ENCODE measurements at regions not wholly inside any gene's neighbourhood (a gene's known extent, or its start where the extent isn't known, plus 50 kb on each side); places are given as distances from the start of the nearest gene placed in this dataset.

- H3K27me3 Mint-ChIP-seq = no peaks in the 10 kb centered on the region
- H3K4me1 Mint-ChIP-seq = no peaks in the 10 kb centered on the region
- no peak overlapping the region for H3K27ac Mint-ChIP-seq
- peaks cover 0 to 4% of the 10 kb centered on the region in 2 donors for H3K36me3 Mint-ChIP-seq
- H3K4me3 Mint-ChIP-seq = no peak overlapping the region
- DNase-seq (no peak), ATAC-seq (replicated peaks) (no peak)
- H3K9me3 Mint-ChIP-seq = peaks cover 5 to 18% of the 10 kb centered on the region in 2 donors
Observed at GRCh38 chr16:64384636-64385035, 737.2 kb downstream of the CDH11 start.

DNA sequence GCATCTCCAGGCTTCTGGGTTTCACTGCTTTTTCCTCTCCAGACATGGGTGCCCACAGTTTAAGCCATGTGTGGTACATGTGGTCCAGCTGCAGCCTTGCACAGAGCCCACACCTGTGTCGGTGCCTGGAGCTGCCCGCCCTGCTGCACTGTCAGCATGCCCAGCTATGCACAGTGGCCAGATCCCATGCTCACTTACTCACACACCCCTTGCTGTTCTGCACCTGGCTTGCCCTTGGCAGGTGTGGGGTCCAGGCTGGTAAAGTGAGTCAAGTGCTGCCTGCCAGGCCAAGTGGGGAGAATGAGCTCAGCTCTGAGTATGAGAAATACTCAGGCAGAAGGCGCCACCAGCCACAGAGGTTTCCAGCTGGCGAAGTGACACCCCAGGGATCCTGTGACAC is 739.9 kb downstream of the CDH11 start:
- Mint-ChIP-seq H3K27ac (no peak overlapping the region), H3K27me3 (no peaks in the 10 kb centered on the region), H3K9me3 (peaks cover 2 to 11% of the 10 kb centered on the region in 2 donors), H3K4me3 (no peak overlapping the region), H3K4me1 (no peaks in the 10 kb centered on the region), H3K36me3 (peaks cover 0 to 4% of the 10 kb centered on the region in 2 donors)
- DNase-seq = no peak
- ATAC-seq (replicated peaks) = no peak

- ATAC-seq (replicated peaks) (no peak), DNase-seq (no peak)
- no peaks in the 10 kb centered on the region for H3K27me3 Mint-ChIP-seq
- no peaks in the 10 kb centered on the region for H3K36me3 Mint-ChIP-seq
- H3K4me3 Mint-ChIP-seq = no peak overlapping the region
- H3K4me1 Mint-ChIP-seq = no peaks in the 10 kb centered on the region
- peaks cover 3 to 4% of the 10 kb centered on the region in 2 donors for H3K9me3 Mint-ChIP-seq
- H3K27ac Mint-ChIP-seq = no peak overlapping the region
Observed at GRCh38 chr16:64380751-64381150, 741.1 kb downstream of the CDH11 start.

GRCh38 chr16:64375391-64375980 is 746.4 kb downstream of the CDH11 start:
- Mint-ChIP-seq H3K9me3 (peaks cover 0 to 2% of the 10 kb centered on the region in 2 donors), H3K27ac (no peak overlapping the region), H3K27me3 (no peaks in the 10 kb centered on the region), H3K36me3 (no peaks in the 10 kb centered on the region), H3K4me1 (no peaks in the 10 kb centered on the region), H3K4me3 (no peak overlapping the region)
- DNase-seq (no peak), ATAC-seq (replicated peaks) (no peak)

DNA sequence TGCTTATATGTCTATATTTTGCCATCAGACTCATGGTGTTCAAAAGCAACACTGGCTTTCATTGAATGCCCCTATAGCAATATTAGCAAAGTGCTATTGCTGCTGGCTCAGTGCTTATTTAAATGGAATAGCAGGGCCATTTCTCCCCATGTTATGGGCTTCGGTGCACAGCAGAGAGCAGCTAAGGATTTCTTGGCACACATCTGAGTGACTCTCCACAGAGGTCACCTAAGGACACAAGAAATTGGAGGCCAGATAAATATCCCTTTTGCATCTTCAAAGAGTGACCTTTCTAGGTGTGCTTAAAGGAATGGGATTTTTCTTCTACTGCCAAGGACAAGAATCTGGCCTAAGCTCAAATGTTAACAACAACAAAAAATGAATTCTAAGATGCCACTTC is 751.8 kb downstream of the CDH11 start:
- Mint-ChIP-seq H3K4me1 (no peaks in the 10 kb centered on the region), H3K27ac (no peak overlapping the region), H3K27me3 (no peaks in the 10 kb centered on the region), H3K36me3 (no peaks in the 10 kb centered on the region), H3K4me3 (no peak overlapping the region), H3K9me3 (no peaks in the 10 kb centered on the region)
- ATAC-seq (replicated peaks) (no peak), DNase-seq (no peak)

GRCh38 chr16:64365448-64365931 is 756.4 kb downstream of the CDH11 start:
- Mint-ChIP-seq H3K4me1 (no peaks in the 10 kb centered on the region), H3K4me3 (no peak overlapping the region), H3K27ac (no peak overlapping the region), H3K9me3 (no peaks in the 10 kb centered on the region), H3K27me3 (no peaks in the 10 kb centered on the region), H3K36me3 (no peaks in the 10 kb centered on the region)
- ATAC-seq (replicated peaks) (no peak), DNase-seq (no peak)

GRCh38 chr16:64364894-64365293 is 757.0 kb downstream of the CDH11 start:
- no peak overlapping the region for H3K4me3 Mint-ChIP-seq
- DNase-seq (no peak), ATAC-seq (replicated peaks) (no peak)
- no peaks in the 10 kb centered on the region for H3K36me3 Mint-ChIP-seq
- no peak overlapping the region for H3K27ac Mint-ChIP-seq
- no peaks in the 10 kb centered on the region for H3K9me3 Mint-ChIP-seq
- H3K4me1 Mint-ChIP-seq = no peaks in the 10 kb centered on the region
- no peaks in the 10 kb centered on the region for H3K27me3 Mint-ChIP-seq

GRCh38 chr16:64364416-64364815 is 757.4 kb downstream of the CDH11 start:
- no peaks in the 10 kb centered on the region for H3K4me1 Mint-ChIP-seq

DNA sequence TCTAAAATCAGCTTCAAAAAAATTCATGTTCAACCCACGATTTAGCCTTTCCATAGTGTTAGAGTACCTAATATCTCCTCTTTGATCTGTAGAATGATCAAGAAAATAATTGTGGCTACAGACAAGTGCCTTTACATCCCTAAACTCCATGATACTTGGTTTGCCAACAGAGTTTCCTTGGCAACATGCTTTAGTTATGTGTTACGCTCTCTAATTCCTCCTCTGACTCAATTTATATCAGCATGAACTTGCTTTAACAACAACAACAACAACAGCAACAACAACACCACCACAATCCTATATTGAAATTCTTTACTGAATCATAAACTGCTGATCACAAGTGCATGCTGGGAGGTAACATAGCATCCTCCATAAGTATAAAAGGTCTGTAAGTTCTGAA is 757.8 kb downstream of the CDH11 start:
- H3K27me3 Mint-ChIP-seq = no peaks in the 10 kb centered on the region
- H3K36me3 Mint-ChIP-seq = no peaks in the 10 kb centered on the region

More at GRCh38 chr16:64364416-64364815, 757.4 kb downstream of the CDH11 start:
- Mint-ChIP-seq H3K9me3 (no peaks in the 10 kb centered on the region), H3K36me3 (no peaks in the 10 kb centered on the region), H3K4me3 (no peak overlapping the region), H3K27ac (no peak overlapping the region), H3K27me3 (no peaks in the 10 kb centered on the region)
- no peak for DNase-seq
- ATAC-seq (replicated peaks) = no peak

DNA sequence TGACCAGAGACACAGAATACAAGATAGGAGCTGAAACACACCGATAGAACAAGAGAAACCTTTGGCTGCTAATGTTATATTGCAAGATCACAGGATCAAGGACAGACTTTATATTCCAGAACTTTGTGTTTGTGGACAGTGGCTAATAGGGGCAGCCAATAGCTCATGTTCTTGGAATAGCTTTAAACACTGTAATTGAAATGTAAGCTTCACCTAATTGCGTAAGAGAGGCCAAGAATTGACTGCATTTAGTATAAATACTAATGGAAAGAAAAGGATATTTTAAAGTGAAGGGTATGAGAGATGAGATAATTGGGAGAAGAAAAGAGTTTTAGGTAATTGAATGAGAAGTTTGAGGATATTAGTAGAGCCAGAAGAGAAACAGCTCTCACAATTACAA is 758.8 kb downstream of the CDH11 start:
- no peak for ATAC-seq (replicated peaks)
- Mint-ChIP-seq H3K4me3 (no peak overlapping the region), H3K27ac (no peak overlapping the region), H3K4me1 (no peaks in the 10 kb centered on the region), H3K9me3 (no peaks in the 10 kb centered on the region), H3K36me3 (no peaks in the 10 kb centered on the region), H3K27me3 (no peaks in the 10 kb centered on the region)
- no peak for DNase-seq

More for the DNA sequence above, 757.8 kb downstream of the CDH11 start:
- Mint-ChIP-seq H3K27ac (no peak overlapping the region), H3K4me3 (no peak overlapping the region), H3K9me3 (no peaks in the 10 kb centered on the region), H3K4me1 (no peaks in the 10 kb centered on the region)
- ATAC-seq (replicated peaks) (no peak), DNase-seq (no peak)

GRCh38 chr16:64362193-64362592 is 759.7 kb downstream of the CDH11 start:
- no peak for DNase-seq
- no peaks in the 10 kb centered on the region for H3K4me1 Mint-ChIP-seq
- no peaks in the 10 kb centered on the region for H3K36me3 Mint-ChIP-seq
- ATAC-seq (replicated peaks) = no peak
- H3K4me3 Mint-ChIP-seq = no peak overlapping the region
- no peak overlapping the region for H3K27ac Mint-ChIP-seq
- H3K9me3 Mint-ChIP-seq = peaks cover 0 to 1% of the 10 kb centered on the region in 2 donors
- H3K27me3 Mint-ChIP-seq = no peaks in the 10 kb centered on the region

DNA sequence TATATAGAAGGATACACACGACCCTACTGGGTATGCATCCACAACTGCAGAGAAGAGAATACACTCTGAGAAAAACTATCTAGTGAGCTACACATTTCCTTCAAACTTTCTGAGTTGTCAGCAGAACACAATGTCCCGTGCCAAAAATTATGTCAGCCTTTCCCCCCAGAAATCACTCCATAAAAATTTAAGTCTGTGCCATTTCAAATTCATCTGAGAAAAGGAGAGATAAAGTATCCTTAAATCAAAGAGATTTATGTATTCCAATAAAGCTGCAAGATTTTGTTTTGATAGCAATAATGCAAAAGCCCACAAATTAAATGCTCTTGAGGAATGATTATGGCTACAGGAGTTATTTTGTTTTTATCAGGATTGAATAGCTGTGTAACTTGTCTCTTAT is 760.1 kb downstream of the CDH11 start:
- Mint-ChIP-seq H3K36me3 (no peaks in the 10 kb centered on the region), H3K4me1 (no peaks in the 10 kb centered on the region), H3K9me3 (peaks cover 0 to 1% of the 10 kb centered on the region in 2 donors), H3K4me3 (no peak overlapping the region), H3K27me3 (no peaks in the 10 kb centered on the region), H3K27ac (no peak overlapping the region)
- ATAC-seq (replicated peaks) = no peak
- DNase-seq = no peak

DNA sequence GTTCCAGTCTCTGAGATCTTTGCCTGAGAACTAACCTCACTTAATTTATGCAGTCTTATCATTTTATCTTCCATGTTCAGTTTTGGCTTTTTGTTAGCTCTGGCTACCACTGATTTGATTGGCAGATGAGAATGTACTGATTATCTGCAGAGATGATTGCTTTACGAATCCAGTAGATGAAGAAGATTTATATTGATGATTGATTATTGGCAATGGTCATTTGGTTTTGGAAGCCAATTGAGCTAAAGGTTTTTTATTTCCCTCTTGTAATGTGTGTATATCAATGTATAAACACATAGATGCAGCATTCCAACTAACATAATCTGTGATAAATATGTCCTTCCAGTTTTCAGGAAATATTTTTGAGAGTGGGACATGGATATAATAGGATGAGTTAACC is 763.6 kb downstream of the CDH11 start:
- no peak overlapping the region for H3K27ac Mint-ChIP-seq
- peaks cover 0 to 1% of the 10 kb centered on the region in 2 donors for H3K9me3 Mint-ChIP-seq
- H3K4me1 Mint-ChIP-seq = no peaks in the 10 kb centered on the region
- no peaks in the 10 kb centered on the region for H3K27me3 Mint-ChIP-seq
- DNase-seq (no peak), ATAC-seq (replicated peaks) (no peak)
- no peak overlapping the region for H3K4me3 Mint-ChIP-seq
- H3K36me3 Mint-ChIP-seq = no peaks in the 10 kb centered on the region

GRCh38 chr16:64356267-64356666 is 765.6 kb downstream of the CDH11 start:
- H3K9me3 Mint-ChIP-seq = peaks cover 0 to 1% of the 10 kb centered on the region in 2 donors
- H3K4me1 Mint-ChIP-seq = no peaks in the 10 kb centered on the region
- no peaks in the 10 kb centered on the region for H3K36me3 Mint-ChIP-seq
- H3K27me3 Mint-ChIP-seq = no peaks in the 10 kb centered on the region
- no peak overlapping the region for H3K27ac Mint-ChIP-seq
- ATAC-seq (replicated peaks) (no peak), DNase-seq (no peak)
- H3K4me3 Mint-ChIP-seq = no peak overlapping the region

- DNase-seq = no peak
- ATAC-seq (replicated peaks) = no peak
Observed at GRCh38 chr16:64352246-64352645, 769.6 kb downstream of the CDH11 start.

GRCh38 chr16:64351121-64351520 is 770.7 kb downstream of the CDH11 start:
- Mint-ChIP-seq H3K36me3 (no peaks in the 10 kb centered on the region), H3K9me3 (peaks cover 0 to 3% of the 10 kb centered on the region in 2 donors), H3K4me3 (no peak overlapping the region), H3K4me1 (no peaks in the 10 kb centered on the region), H3K27ac (no peak overlapping the region), H3K27me3 (no peaks in the 10 kb centered on the region)
- no peak for ATAC-seq (replicated peaks)
- no peak for DNase-seq

More at GRCh38 chr16:64352246-64352645, 769.6 kb downstream of the CDH11 start:
- H3K27ac Mint-ChIP-seq = no peak overlapping the region
- no peak overlapping the region for H3K4me3 Mint-ChIP-seq
- no peaks in the 10 kb centered on the region for H3K36me3 Mint-ChIP-seq
- no peaks in the 10 kb centered on the region for H3K4me1 Mint-ChIP-seq
- H3K9me3 Mint-ChIP-seq = peaks cover 0 to 3% of the 10 kb centered on the region in 2 donors
- H3K27me3 Mint-ChIP-seq = no peaks in the 10 kb centered on the region
